ENCODE measurements at regions not wholly inside any gene's neighbourhood (a gene's known extent, or its start where the extent isn't known, plus 50 kb on each side); places are given as distances from the start of the nearest gene placed in this dataset.
"Not testable (repeated sequence)": the region's sequence is repeated elsewhere in the genome, so short reads cannot be mapped to it uniquely, and the experiment has no call there.

- no peak for DNase-seq (ENCODE audit: low spot score)
Measured at GRCh38 chr3:88807491-88808105, 299.8 kb upstream of the EPHA3 start.

- no peak for DNase-seq (ENCODE audit: low spot score)
Measured at GRCh38 chr3:88809993-88810392, 297.4 kb upstream of the EPHA3 start.

GRCh38 chr3:88810455-88810854, 297.0 kb upstream of the EPHA3 start:
- DNase-seq (ENCODE audit: low spot score) = no peak

- DNase-seq (ENCODE audit: low spot score) = no peak
Measured at GRCh38 chr3:88811096-88811495, 296.3 kb upstream of the EPHA3 start.

GRCh38 chr3:88812576-88812975, 294.8 kb upstream of the EPHA3 start:
- no peak for DNase-seq (ENCODE audit: low spot score)

GRCh38 chr3:88816445-88816844, 291.0 kb upstream of the EPHA3 start:
- no peak for DNase-seq (ENCODE audit: low spot score)

GRCh38 chr3:88824666-88825564, 282.5 kb upstream of the EPHA3 start:
- no peak for DNase-seq (ENCODE audit: low spot score)

- no peak for DNase-seq (ENCODE audit: low spot score)
Measured at GRCh38 chr3:88828466-88828865, 279.0 kb upstream of the EPHA3 start.

- DNase-seq (ENCODE audit: low spot score) = no peak
Measured at GRCh38 chr3:88852606-88853005, 254.8 kb upstream of the EPHA3 start.

GRCh38 chr3:88863196-88863595, 244.2 kb upstream of the EPHA3 start:
- no peak for DNase-seq (ENCODE audit: low spot score)

- DNase-seq (ENCODE audit: low spot score) = no peak
Measured at GRCh38 chr3:88876724-88877123, 230.7 kb upstream of the EPHA3 start.

GRCh38 chr3:88879905-88880304, 227.5 kb upstream of the EPHA3 start:
- DNase-seq (ENCODE audit: low spot score) = no peak

GRCh38 chr3:88882121-88882520, 225.3 kb upstream of the EPHA3 start:
- DNase-seq (ENCODE audit: low spot score) = no peak

GRCh38 chr3:88886624-88887023, 220.8 kb upstream of the EPHA3 start:
- DNase-seq (ENCODE audit: low spot score) = not testable (repeated sequence)

- no peak for DNase-seq (ENCODE audit: low spot score)
Measured at GRCh38 chr3:88896026-88896425, 211.4 kb upstream of the EPHA3 start.

- DNase-seq (ENCODE audit: low spot score) = no peak
Measured at GRCh38 chr3:88912294-88912877, 195.0 kb upstream of the EPHA3 start.

- DNase-seq (ENCODE audit: low spot score) = no peak
Measured at GRCh38 chr3:88918841-88919240, 188.6 kb upstream of the EPHA3 start.

GRCh38 chr3:88921986-88922385, 185.4 kb upstream of the EPHA3 start:
- DNase-seq (ENCODE audit: low spot score) = no peak

- DNase-seq (ENCODE audit: low spot score) = no peak
Measured at GRCh38 chr3:88926221-88926620, 181.2 kb upstream of the EPHA3 start.

GRCh38 chr3:88930611-88931010, 176.8 kb upstream of the EPHA3 start:
- DNase-seq (ENCODE audit: low spot score) = no peak

- no peak for DNase-seq (ENCODE audit: low spot score)
Measured at GRCh38 chr3:88936831-88937230, 170.6 kb upstream of the EPHA3 start.

- DNase-seq (ENCODE audit: low spot score) = no peak
Measured at GRCh38 chr3:88940296-88940695, 167.1 kb upstream of the EPHA3 start.

- no peak for DNase-seq (ENCODE audit: low spot score)
Measured at GRCh38 chr3:88947013-88947412, 160.4 kb upstream of the EPHA3 start.

Data from germinal center (tissue), 1 donor.